Small intestine (tissue), 7 donors: ENCODE measurements at regions not wholly inside any gene's neighbourhood (a gene's known extent, or its start where the extent isn't known, plus 50 kb on each side); places are given as distances from the start of the nearest gene placed in this dataset.

ENCODE experiments used
- DNase-seq, 2 donors: peaks; one replicate each; pipeline versions ENCODE4 v3.0.0 to v3.0.0-alpha.2; 2013
- FAIRE-seq: peaks from 2 replicates; lab custom pipeline; 2012; peaks lifted over from hg19 to GRCh38; lab: Jason Lieb, UNC
- H3K27ac ChIP-seq, 3 donors: one replicate each; pipeline ENCODE4 v1.5.1; 2013; ENCODE audit warnings: low read length in 2 of 3, mild to moderate bottlenecking in 2 of 3, control low read depth in 1 of 3, inconsistent platforms in 1 of 3, low read depth in 1 of 3, moderate library complexity in 1 of 3
- H3K27me3 ChIP-seq, 3 donors: one replicate each; pipeline ENCODE4 v1.6.1; 2013; ENCODE audit warnings: low read length in 3 of 3, inconsistent platforms in 1 of 3; ENCODE audit not compliant: control insufficient read depth in 3 of 3, insufficient read depth in 3 of 3
- H3K36me3 ChIP-seq, 3 donors: one replicate each; pipeline ENCODE4 v1.6.1; 2013; ENCODE audit warnings: low read length in 3 of 3, inconsistent platforms in 1 of 3, low read depth in 1 of 3, mild to moderate bottlenecking in 1 of 3, moderate library complexity in 1 of 3; ENCODE audit not compliant: control insufficient read depth in 3 of 3, insufficient read depth in 2 of 3
- H3K4me1 ChIP-seq, 3 donors: one replicate each; pipeline ENCODE4 v1.6.1; 2013; ENCODE audit warnings: low read length in 2 of 3, inconsistent platforms in 1 of 3, low read depth in 1 of 3, mild to moderate bottlenecking in 1 of 3, moderate library complexity in 1 of 3; ENCODE audit not compliant: control insufficient read depth in 3 of 3, insufficient read depth in 2 of 3
- H3K4me3 ChIP-seq, 3 donors: one replicate each; pipeline ENCODE4 v1.5.1; 2013; ENCODE audit warnings: low read length in 3 of 3, control low read depth in 1 of 3, inconsistent platforms in 1 of 3, low read depth in 1 of 3, mild to moderate bottlenecking in 1 of 3, moderate library complexity in 1 of 3
- H3K9me3 ChIP-seq, 2 donors: one replicate each; pipeline ENCODE4 v1.6.1; 2013; ENCODE audit warnings: low read depth in 1 of 2, low read length in 1 of 2; ENCODE audit not compliant: control insufficient read depth in 2 of 2, insufficient read depth in 1 of 2
- WGBS, 3 donors: extraction: QIAGEN DNeasy Blood & Tissue Kit; methylation state at CpG; one replicate each; pipeline ENCODE4 v1.1.7; 2013; 5-methylcytosine and 5-hydroxymethylcytosine counted together
- donor health status: healthy with polysubstance abuse.
- donor health status: control.
- donor health status: control.
- donor health status: Bipolar disorder and iron deficiency.
- donor health status: healthy.

- H3K27ac ChIP-seq: no peak overlapping the region
- no peak for FAIRE-seq
These were observed 134.4 kb upstream of the COL21A1 start for GRCh38 chr6:56381801-56382251.

GRCh38 chr6:56380476-56380875 is 133.1 kb upstream of the COL21A1 start:
- no peak overlapping the region for H3K4me3 ChIP-seq
- no peak for DNase-seq
- no peaks in the 10 kb centered on the region for H3K36me3 ChIP-seq
- H3K9me3 ChIP-seq: no peaks in the 10 kb centered on the region
- no peaks in the 10 kb centered on the region for H3K4me1 ChIP-seq
- WGBS, 3 donors: 54 to 89% (median 62%) methylated on average over 1 of the region's 1 CpG
- no peaks in the 10 kb centered on the region for H3K27me3 ChIP-seq
- no peak for FAIRE-seq
- H3K27ac ChIP-seq: no peak overlapping the region

More at GRCh38 chr6:56381801-56382251, 134.4 kb upstream of the COL21A1 start:
- H3K9me3 ChIP-seq: no peaks in the 10 kb centered on the region
- DNase-seq: peak; percentile 29 to 44
- H3K4me3 ChIP-seq: no peak overlapping the region
- H3K27me3 ChIP-seq: no peaks in the 10 kb centered on the region
- H3K4me1 ChIP-seq: peaks cover 0 to 2% (median 0%) of the 10 kb centered on the region in 3 donors
- WGBS, 3 donors: 12 to 42% (median 19%) methylated on average over 4 of the region's 4 CpGs
- no peaks in the 10 kb centered on the region for H3K36me3 ChIP-seq

GRCh38 chr6:56378966-56379585 is 131.7 kb upstream of the COL21A1 start:
- 73 to 83% (median 82%) methylated on average over 7 of the region's 7 CpGs for WGBS, 3 donors
- Histone ChIP-seq H3K4me3 (no peak overlapping the region), H3K27ac (no peak overlapping the region), H3K4me1 (no peaks in the 10 kb centered on the region), H3K9me3 (no peaks in the 10 kb centered on the region), H3K36me3 (no peaks in the 10 kb centered on the region), H3K27me3 (no peaks in the 10 kb centered on the region)
- no peak for DNase-seq
- no peak for FAIRE-seq

- Histone ChIP-seq H3K9me3 (no peaks in the 10 kb centered on the region), H3K4me3 (no peak overlapping the region), H3K4me1 (no peaks in the 10 kb centered on the region), H3K36me3 (no peaks in the 10 kb centered on the region), H3K27me3 (no peaks in the 10 kb centered on the region), H3K27ac (no peak overlapping the region)
- 84 to 95% (median 94%) methylated on average over 4 of the region's 4 CpGs for WGBS, 3 donors
- DNase-seq (no peak), FAIRE-seq (no peak)
These were observed 131.1 kb upstream of the COL21A1 start for GRCh38 chr6:56378507-56378906.

- FAIRE-seq (no peak), DNase-seq (no peak)
- H3K27me3 ChIP-seq: no peaks in the 10 kb centered on the region
- H3K4me3 ChIP-seq: no peak overlapping the region
- 87 to 94% (median 91%) methylated on average over 2 of the region's 2 CpGs for WGBS, 3 donors
- H3K36me3 ChIP-seq: no peaks in the 10 kb centered on the region
- H3K9me3 ChIP-seq: no peaks in the 10 kb centered on the region
- H3K27ac ChIP-seq: no peak overlapping the region
- peaks cover 0 to under 1% (median 0%) of the 10 kb centered on the region in 3 donors for H3K4me1 ChIP-seq
These were observed 129.9 kb upstream of the COL21A1 start for GRCh38 chr6:56377295-56377694.

GRCh38 chr6:56375806-56376205 is 128.4 kb upstream of the COL21A1 start:
- Histone ChIP-seq H3K27ac (no peak overlapping the region), H3K4me3 (no peak overlapping the region), H3K9me3 (no peaks in the 10 kb centered on the region), H3K27me3 (no peaks in the 10 kb centered on the region), H3K36me3 (no peaks in the 10 kb centered on the region), H3K4me1 (peaks cover 2 to 16% (median 8%) of the 10 kb centered on the region in 3 donors)
- FAIRE-seq (no peak), DNase-seq (no peak)
- 92 to 98% (median 96%) methylated on average over 3 of the region's 3 CpGs for WGBS, 3 donors

GRCh38 chr6:56374841-56375369 is 127.5 kb upstream of the COL21A1 start:
- 56 to 89% (median 86%) methylated on average over 4 of the region's 4 CpGs for WGBS, 3 donors
- DNase-seq (no peak), FAIRE-seq (no peak)
- H3K4me1 ChIP-seq: peaks cover 2 to 20% (median 9%) of the 10 kb centered on the region in 3 donors
- no peaks in the 10 kb centered on the region for H3K36me3 ChIP-seq
- H3K27me3 ChIP-seq: no peaks in the 10 kb centered on the region
- peak overlapping the region in 1 of 3 donors; percentile 80 for H3K27ac ChIP-seq
- no peak overlapping the region for H3K4me3 ChIP-seq
- H3K9me3 ChIP-seq: no peaks in the 10 kb centered on the region

GRCh38 chr6:56372406-56372995 is 125.1 kb upstream of the COL21A1 start:
- Histone ChIP-seq H3K27me3 (no peaks in the 10 kb centered on the region), H3K9me3 (no peaks in the 10 kb centered on the region), H3K27ac (peak overlapping the region in 1 of 3 donors; percentile 64), H3K36me3 (no peaks in the 10 kb centered on the region), H3K4me1 (peaks cover 2 to 20% (median 9%) of the 10 kb centered on the region in 3 donors), H3K4me3 (no peak overlapping the region)
- FAIRE-seq (no peak), DNase-seq (no peak)
- 70 to 89% (median 88%) methylated on average over 3 of the region's 3 CpGs for WGBS, 3 donors
